Caco-2 (cell line): ENCODE measurements at regions not wholly inside any gene's neighbourhood (a gene's known extent, or its start where the extent isn't known, plus 50 kb on each side); places are given as distances from the start of the nearest gene placed in this dataset.

Experiments used
- BruUV-seq: library from RNA; stranded (reverse); fragments of 400-500 nt; replicated peaks from 2 replicates; lab custom pipeline; 2021; lab: Mats Ljungman, UMichigan
- CTCF ChIA-PET: fragments of 300-600 bp; sonication (Branson Sonifier 250); formaldehyde crosslinking; loops from one replicate; lab custom pipeline; 2022; ENCODE audit warnings: antibody characterized with exemption; lab: Charles Lee
- POLR2A ChIA-PET: fragments of 300-600 bp; sonication (Branson Sonifier 250); formaldehyde crosslinking; loops from one replicate; lab custom pipeline; 2022; ENCODE audit warnings: antibody characterized with exemption; lab: Charles Lee
- DNase-seq, 2 experiments: peaks; one replicate each; pipeline versions ENCODE4 v3.0.0 to v3.0.0-alpha.2; 2020 to 2022
- H3K27me3 ChIP-seq: replicated peaks from 2 replicates; pipeline ENCODE4 v1.6.0; 2011; ENCODE audit warnings: low read length; ENCODE audit not compliant: control insufficient read depth, insufficient read depth
- H3K36me3 ChIP-seq: 2 replicates; pipeline ENCODE4 v1.5.1; 2011; ENCODE audit warnings: low read length; ENCODE audit not compliant: control insufficient read depth, insufficient read depth
- H3K4me1 ChIP-seq: fragments of 250-450 bp; sonication (Bioruptor Pico); 2 replicates; pipeline ENCODE4 v1.5.1; 2020; ENCODE audit warnings: mild to moderate bottlenecking
- H3K4me3 ChIP-seq: 2 replicates; pipeline ENCODE4 v1.5.1; 2011; ENCODE audit warnings: low read depth, mild to moderate bottlenecking, control low read depth, low read length
- H3K9me3 ChIP-seq: fragments of 250-450 bp; sonication (Bioruptor Pico); 2 replicates; pipeline ENCODE4 v1.5.1; 2020; ENCODE audit warnings: mild to moderate bottlenecking, moderate library complexity
- H3K27ac Mint-ChIP-seq: one replicate; pipeline ENCODE4 v1.8.0; 2022; ENCODE audit warnings: mixed read lengths; ENCODE audit not compliant: unreplicated experiment
- H3K27me3 Mint-ChIP-seq: one replicate; pipeline ENCODE4 v1.8.0; 2022; ENCODE audit warnings: mixed read lengths; ENCODE audit not compliant: insufficient read depth, unreplicated experiment
- H3K36me3 Mint-ChIP-seq: one replicate; pipeline ENCODE4 v1.8.0; 2022; ENCODE audit warnings: mild to moderate bottlenecking, mixed read lengths; ENCODE audit not compliant: insufficient read depth, unreplicated experiment
- H3K4me1 Mint-ChIP-seq: one replicate; pipeline ENCODE4 v1.8.0; 2022; ENCODE audit warnings: low read depth, mixed read lengths; ENCODE audit not compliant: unreplicated experiment
- H3K4me3 Mint-ChIP-seq: one replicate; pipeline ENCODE4 v1.8.0; 2022; ENCODE audit warnings: mild to moderate bottlenecking, moderate library complexity, mixed read lengths; ENCODE audit not compliant: unreplicated experiment
- H3K9me3 Mint-ChIP-seq: one replicate; pipeline ENCODE4 v1.8.0; 2022; ENCODE audit warnings: mixed read lengths; ENCODE audit not compliant: unreplicated experiment
- CTCF ChIP-seq, 2 experiments: fragments of 200-600 bp in 1 of 2; IDR thresholded peaks; 1 replicate in 1 of 2; 2 replicates in 1 of 2; pipeline versions ENCODE4 v1.5.1 to v1.8.0; 2011 to 2022; ENCODE audit warnings: antibody characterized with exemption in 1 of 2, control low read depth in 1 of 2, inconsistent platforms in 1 of 2, low read depth in 1 of 2, low read length in 1 of 2, mild to moderate bottlenecking in 1 of 2, moderate library complexity in 1 of 2; ENCODE audit not compliant: insufficient read depth in 1 of 2, severe bottlenecking in 1 of 2, unreplicated experiment in 1 of 2
- intact Hi-C: fragments of 100-400 bp; cut with micrococcal nuclease; formaldehyde crosslinking; loops from one replicate; pipeline ENCODE4 v1.10.0; 2022; ENCODE audit not compliant: unreplicated experiment

GRCh38 chr11:112822478-112823274, 138.5 kb upstream of the NCAM1 start:
- CTCF ChIA-PET: no interaction called here
- Mint-ChIP-seq H3K36me3 (no peaks in the 10 kb centered on the region), H3K27ac (no peak overlapping the region), H3K27me3 (no peaks in the 10 kb centered on the region), H3K9me3 (no peaks in the 10 kb centered on the region), H3K4me3 (no peak overlapping the region), H3K4me1 (no peaks in the 10 kb centered on the region)
- Histone ChIP-seq H3K27me3 (no peaks in the 10 kb centered on the region), H3K4me1 (no peaks in the 10 kb centered on the region), H3K4me3 (no peak overlapping the region), H3K9me3 (no peaks in the 10 kb centered on the region), H3K36me3 (no peaks in the 10 kb centered on the region)
- DNase-seq: no peak
- no peak for TF ChIP-seq CTCF (IDR thresholded peaks at IDR 0.05; ENCODE audit: insufficient read depth in 1 of 2, low read depth in 1 of 2, low read length in 1 of 2, severe bottlenecking in 1 of 2, unreplicated experiment in 1 of 2)
- intact Hi-C loops: no loop called here
- BruUV-seq: no TSS peak
- POLR2A ChIA-PET: no interaction called here

DNA sequence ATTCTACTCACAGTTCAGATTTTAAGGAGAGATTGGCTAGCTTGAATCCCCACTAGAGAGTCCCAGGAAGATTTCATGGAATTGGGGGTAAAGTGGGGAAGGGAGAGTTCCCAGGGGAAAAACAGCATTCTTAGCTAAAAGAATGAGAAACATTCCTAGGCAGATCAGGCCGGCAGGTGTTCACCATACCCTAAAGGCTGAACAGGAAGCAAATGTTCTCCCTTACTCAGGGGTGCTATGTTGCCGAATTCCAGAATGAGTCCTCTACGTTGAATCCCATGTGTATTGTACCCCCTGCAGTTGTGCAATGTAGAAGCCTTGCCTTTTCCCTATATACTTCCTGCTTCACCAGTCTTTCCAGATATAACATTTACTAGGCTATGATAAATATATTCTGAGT, 135.2 kb upstream of the NCAM1 start:
- Histone ChIP-seq H3K4me1 (no peaks in the 10 kb centered on the region), H3K27me3 (no peaks in the 10 kb centered on the region; the same call in 1 of the 2 replicates), H3K9me3 (no peaks in the 10 kb centered on the region), H3K36me3 (no peaks in the 10 kb centered on the region), H3K4me3 (no peak overlapping the region)
- no peak overlapping the region for H3K27ac Mint-ChIP-seq
- no peak overlapping the region for H3K4me3 Mint-ChIP-seq
- no peaks in the 10 kb centered on the region for H3K4me1 Mint-ChIP-seq
- intact Hi-C loops: no loop called here
- no peaks in the 10 kb centered on the region for H3K9me3 Mint-ChIP-seq
- ChIA-PET POLR2A (no interaction called here), CTCF (no interaction called here)
- DNase-seq: no peak
- no peak for TF ChIP-seq CTCF (IDR thresholded peaks at IDR 0.05; ENCODE audit: insufficient read depth in 1 of 2, low read depth in 1 of 2, low read length in 1 of 2, severe bottlenecking in 1 of 2, unreplicated experiment in 1 of 2)
- peaks cover 7% of the 10 kb centered on the region for H3K27me3 Mint-ChIP-seq
- BruUV-seq: no TSS peak
- H3K36me3 Mint-ChIP-seq: no peaks in the 10 kb centered on the region

- no peaks in the 10 kb centered on the region for H3K36me3 ChIP-seq
- ChIA-PET POLR2A (no interaction called here), CTCF (no interaction called here)
- no TSS peak for BruUV-seq
- no peaks in the 10 kb centered on the region for H3K9me3 Mint-ChIP-seq
- no peaks in the 10 kb centered on the region; the same call in 1 of the 2 replicates for H3K27me3 ChIP-seq
- no peak overlapping the region for H3K4me3 Mint-ChIP-seq
- intact Hi-C loops: no loop called here
- H3K4me1 Mint-ChIP-seq: no peaks in the 10 kb centered on the region
- no peaks in the 10 kb centered on the region for H3K36me3 Mint-ChIP-seq
- H3K27ac Mint-ChIP-seq: no peak overlapping the region
- peaks cover 7% of the 10 kb centered on the region for H3K27me3 Mint-ChIP-seq
- no peak for DNase-seq
- H3K4me1 ChIP-seq: no peaks in the 10 kb centered on the region
- no peaks in the 10 kb centered on the region for H3K9me3 ChIP-seq
- TF ChIP-seq CTCF (IDR thresholded peaks at IDR 0.05; ENCODE audit: insufficient read depth in 1 of 2, low read depth in 1 of 2, low read length in 1 of 2, severe bottlenecking in 1 of 2, unreplicated experiment in 1 of 2): no peak
- H3K4me3 ChIP-seq: no peak overlapping the region
These were observed 134.4 kb upstream of the NCAM1 start for GRCh38 chr11:112826788-112827187.
